DOHH2 (cell line): ENCODE measurements at regions not wholly inside any gene's neighbourhood (a gene's known extent, or its start where the extent isn't known, plus 50 kb on each side); places are given as distances from the start of the nearest gene placed in this dataset.

Source experiments
- H3F3A ChIP-seq: fragments of 200-600 bp; sonication (generic), shearing (Covaris generic); 2 replicates; pipeline ENCODE4 v1.6.0; 2016; ENCODE audit warnings: antibody characterized with exemption, mild to moderate bottlenecking; ENCODE audit not compliant: control insufficient read depth, insufficient read depth
- H3K27ac ChIP-seq: fragments of 200-600 bp; sonication (generic); 2 replicates; pipeline ENCODE4 v1.5.1; 2014; ENCODE audit warnings: low read depth, mild to moderate bottlenecking, low read length, moderate library complexity
- H3K27me3 ChIP-seq: fragments of 200-600 bp; sonication (generic); 2 replicates; pipeline ENCODE4 v1.6.1; 2014; ENCODE audit warnings: mild to moderate bottlenecking, low read length, mixed read lengths; ENCODE audit not compliant: control insufficient read depth
- H3K36me3 ChIP-seq: fragments of 200-600 bp; sonication (generic); 2 replicates; pipeline ENCODE4 v1.6.1; 2014; ENCODE audit warnings: mild to moderate bottlenecking, low read length, moderate library complexity, mixed read lengths; ENCODE audit not compliant: control insufficient read depth
- H3K4me1 ChIP-seq: fragments of 200-600 bp; sonication (generic); 2 replicates; pipeline ENCODE4 v1.6.1; 2014; ENCODE audit warnings: mild to moderate bottlenecking, low read length, mixed read lengths; ENCODE audit not compliant: control insufficient read depth
- H3K4me2 ChIP-seq: fragments of 200-600 bp; sonication (generic); 2 replicates; pipeline ENCODE4 v1.6.0; 2014; ENCODE audit warnings: mild to moderate bottlenecking, low read length, moderate library complexity
- H3K4me3 ChIP-seq: fragments of 200-600 bp; sonication (generic); 2 replicates; pipeline ENCODE4 v1.5.1; 2014; ENCODE audit warnings: mild to moderate bottlenecking, low read length, mixed read lengths
- H3K79me2 ChIP-seq: fragments of 200-600 bp; sonication (generic); 2 replicates; pipeline ENCODE4 v1.6.1; 2014; ENCODE audit warnings: mild to moderate bottlenecking, low read length, mixed read lengths; ENCODE audit not compliant: control insufficient read depth
- H3K9me2 ChIP-seq: fragments of 200-600 bp; sonication (generic); replicated peaks from 2 replicates; pipeline ENCODE4 v1.6.1; 2014; ENCODE audit warnings: mild to moderate bottlenecking, low read length, mixed read lengths; ENCODE audit not compliant: control insufficient read depth
- H3K9me3 ChIP-seq: fragments of 200-600 bp; sonication (generic); 2 replicates; pipeline ENCODE4 v1.6.1; 2014; ENCODE audit warnings: antibody characterized with exemption, low read length, mixed read lengths; ENCODE audit not compliant: control insufficient read depth, insufficient read depth
- H4K20me1 ChIP-seq: fragments of 200-600 bp; sonication (generic); 2 replicates; pipeline ENCODE4 v1.6.0; 2014; ENCODE audit warnings: low read depth, mild to moderate bottlenecking, antibody characterized with exemption, low read length, moderate library complexity; ENCODE audit not compliant: control insufficient read depth, insufficient read depth
- EZH2phosphoT487 ChIP-seq: fragments of 200-600 bp; sonication (generic); IDR thresholded peaks from 2 replicates; pipeline ENCODE4 v1.6.1; 2017; ENCODE audit warnings: borderline replicate concordance, mild to moderate bottlenecking, antibody characterized with exemption, low read length, moderate library complexity, mixed read lengths
- TF ChIP-seq, protein P1 (sequence below): fragments of 200-600 bp; sonication (generic); IDR thresholded peaks from one replicate; pipeline ENCODE4 v1.5.1; 2014; ENCODE audit warnings: antibody characterized with exemption, mild to moderate bottlenecking, low read depth, low read length; ENCODE audit not compliant: poor library complexity, severe bottlenecking

DNA sequence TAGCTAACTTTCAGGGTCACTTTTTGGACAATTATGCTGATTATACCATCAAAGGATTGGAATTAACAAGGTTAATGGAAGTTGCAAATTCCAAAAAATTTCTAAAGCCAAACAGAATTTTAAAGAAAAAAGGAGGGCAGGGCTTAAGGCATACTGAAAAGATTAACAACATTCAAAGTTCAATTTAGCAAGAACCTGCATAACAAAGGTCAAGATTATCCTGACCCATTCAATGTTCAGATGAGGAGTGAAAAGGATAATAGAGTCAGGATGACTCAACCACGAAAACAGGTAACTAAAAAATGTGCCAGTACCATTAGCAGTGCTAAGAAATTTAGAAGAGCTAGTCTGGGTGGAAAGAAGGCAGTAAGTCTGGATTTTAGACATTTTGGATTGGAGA lies 139.8 kb upstream of the HNMT start:
- Histone ChIP-seq H3K4me1 (no peaks in the 10 kb centered on the region), H3K4me3 (no peak overlapping the region), H3K79me2 (no peaks in the 10 kb centered on the region), H4K20me1 (no peaks in the 10 kb centered on the region), H3K27me3 (no peaks in the 10 kb centered on the region), H3K4me2 (no peak overlapping the region), H3K27ac (no peak overlapping the region), H3K9me2 (no peaks in the 10 kb centered on the region), H3K9me3 (no peaks in the 10 kb centered on the region), H3F3A (no peaks in the 10 kb centered on the region), H3K36me3 (no peaks in the 10 kb centered on the region)
- no peak for TF ChIP-seq EZH2phosphoT487
- TF ChIP-seq, protein P1, sequence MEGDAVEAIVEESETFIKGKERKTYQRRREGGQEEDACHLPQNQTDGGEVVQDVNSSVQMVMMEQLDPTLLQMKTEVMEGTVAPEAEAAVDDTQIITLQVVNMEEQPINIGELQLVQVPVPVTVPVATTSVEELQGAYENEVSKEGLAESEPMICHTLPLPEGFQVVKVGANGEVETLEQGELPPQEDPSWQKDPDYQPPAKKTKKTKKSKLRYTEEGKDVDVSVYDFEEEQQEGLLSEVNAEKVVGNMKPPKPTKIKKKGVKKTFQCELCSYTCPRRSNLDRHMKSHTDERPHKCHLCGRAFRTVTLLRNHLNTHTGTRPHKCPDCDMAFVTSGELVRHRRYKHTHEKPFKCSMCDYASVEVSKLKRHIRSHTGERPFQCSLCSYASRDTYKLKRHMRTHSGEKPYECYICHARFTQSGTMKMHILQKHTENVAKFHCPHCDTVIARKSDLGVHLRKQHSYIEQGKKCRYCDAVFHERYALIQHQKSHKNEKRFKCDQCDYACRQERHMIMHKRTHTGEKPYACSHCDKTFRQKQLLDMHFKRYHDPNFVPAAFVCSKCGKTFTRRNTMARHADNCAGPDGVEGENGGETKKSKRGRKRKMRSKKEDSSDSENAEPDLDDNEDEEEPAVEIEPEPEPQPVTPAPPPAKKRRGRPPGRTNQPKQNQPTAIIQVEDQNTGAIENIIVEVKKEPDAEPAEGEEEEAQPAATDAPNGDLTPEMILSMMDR, result no peak

DNA sequence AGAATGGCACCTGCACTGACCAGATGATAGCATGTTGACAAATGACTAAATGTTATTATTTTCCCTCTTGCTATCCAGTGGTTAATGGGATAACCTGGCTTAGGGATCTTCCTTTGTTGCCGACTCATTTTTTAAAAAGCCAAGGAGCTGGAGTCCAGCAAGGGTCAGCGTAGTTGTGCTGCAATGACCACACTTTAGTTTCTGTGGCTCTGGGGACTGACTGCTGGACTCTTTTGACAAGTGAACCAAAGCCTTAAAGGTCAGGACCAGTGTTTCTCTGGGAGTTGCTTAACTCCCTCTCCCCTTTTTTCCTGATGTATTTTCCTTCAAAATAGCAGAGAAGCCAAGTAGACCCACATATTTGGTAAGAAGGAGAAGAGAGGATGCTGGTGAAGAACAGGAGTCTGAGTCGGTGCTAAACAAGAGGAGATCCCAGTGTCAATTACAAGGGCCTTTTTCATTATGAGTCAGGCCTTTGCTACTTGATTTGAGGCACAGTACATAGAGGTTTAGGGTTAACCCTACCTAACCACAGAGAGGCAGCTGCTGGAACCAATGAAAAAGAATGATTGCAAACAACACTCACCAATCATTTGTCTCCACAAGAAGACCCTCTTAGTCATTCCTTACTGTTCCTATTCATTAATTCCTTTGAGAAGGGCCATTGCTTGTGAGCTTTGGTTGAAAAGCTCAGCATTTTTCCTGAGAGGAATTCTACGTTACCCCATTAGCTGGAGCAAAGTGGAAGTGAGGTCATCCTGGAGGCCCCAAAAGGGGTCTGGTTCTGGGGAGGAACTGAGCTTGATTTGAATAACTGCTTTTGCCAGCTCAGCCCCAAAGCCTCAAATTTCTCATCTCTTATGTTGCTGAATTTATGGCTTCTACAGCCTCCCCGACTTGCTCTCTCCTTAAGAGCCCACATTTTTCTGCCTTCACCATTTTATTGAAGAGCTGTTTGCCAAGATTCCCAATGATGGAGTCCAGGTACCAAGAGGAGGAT lies 137.6 kb upstream of the HNMT start:
- H3K79me2 ChIP-seq, result no peaks in the 10 kb centered on the region
- no peaks in the 10 kb centered on the region for H3K9me3 ChIP-seq
- TF ChIP-seq EZH2phosphoT487, result no peak
- TF ChIP-seq, protein P1, result no peak
- H3K27ac ChIP-seq, result no peak overlapping the region
- H4K20me1 ChIP-seq, result no peaks in the 10 kb centered on the region
- H3K9me2 ChIP-seq, result no peaks in the 10 kb centered on the region
- H3K4me3 ChIP-seq, result no peak overlapping the region
- H3F3A ChIP-seq, result no peaks in the 10 kb centered on the region
- no peaks in the 10 kb centered on the region for H3K36me3 ChIP-seq
- H3K4me2 ChIP-seq, result no peak overlapping the region
- H3K4me1 ChIP-seq, result no peaks in the 10 kb centered on the region
- no peaks in the 10 kb centered on the region for H3K27me3 ChIP-seq

DNA sequence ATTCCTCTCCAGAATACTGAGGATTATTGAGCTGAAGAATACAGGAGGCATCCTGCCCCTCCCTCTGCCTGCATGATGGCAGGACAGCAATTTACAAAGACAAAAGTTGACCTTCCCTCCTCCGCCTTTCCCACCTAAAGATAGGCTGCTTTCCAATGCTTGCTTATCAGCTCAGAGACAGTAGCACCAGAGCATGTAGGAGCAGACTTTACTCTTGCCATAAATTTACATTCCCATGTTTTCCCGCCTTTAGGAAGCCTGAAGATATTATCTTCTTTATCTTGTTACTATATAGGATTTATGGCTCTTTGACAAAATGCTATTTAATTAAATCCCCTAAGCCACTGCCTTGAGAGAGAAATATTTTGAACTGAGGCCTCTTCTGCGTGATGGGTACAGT lies 135.6 kb upstream of the HNMT start:
- Histone ChIP-seq H3K27me3 (no peaks in the 10 kb centered on the region), H3K36me3 (no peaks in the 10 kb centered on the region), H3K27ac (no peak overlapping the region), H4K20me1 (no peaks in the 10 kb centered on the region), H3K9me2 (no peaks in the 10 kb centered on the region), H3F3A (no peaks in the 10 kb centered on the region), H3K4me3 (no peak overlapping the region), H3K4me2 (no peak overlapping the region), H3K9me3 (no peaks in the 10 kb centered on the region), H3K4me1 (no peaks in the 10 kb centered on the region), H3K79me2 (no peaks in the 10 kb centered on the region)
- TF ChIP-seq, protein P1, result no peak
- no peak for TF ChIP-seq EZH2phosphoT487
